B cell (primary cell): ENCODE measurements at regions not wholly inside any gene's neighbourhood (a gene's known extent, or its start where the extent isn't known, plus 50 kb on each side); places are given as distances from the start of the nearest gene placed in this dataset.

Experiments
- ATAC-seq: fragments of 200-7000 bp; cut with Tn5 transposase; one replicate; pipeline ENCODE4 v1.10.0; 2021; ENCODE audit warnings: low read depth, mild to moderate bottlenecking, moderate number of reproducible peaks, moderate library complexity
- CTCF ChIA-PET: fragments of 350-600 bp; sonication (Branson Sonifier 250); formaldehyde crosslinking; loops from one replicate; lab custom pipeline; 2021; ENCODE audit warnings: antibody characterized with exemption, inconsistent platforms; lab: Charles Lee
- POLR2A ChIA-PET: fragments of 350-600 bp; sonication (Branson Sonifier 250); formaldehyde crosslinking; loops from one replicate; lab custom pipeline; 2021; ENCODE audit warnings: antibody characterized with exemption; lab: Charles Lee
- DNase-seq: peaks from one replicate; pipeline ENCODE4 v3.0.0; 2013
- H2AFZ ChIP-seq: 2 replicates; pipeline ENCODE4 v1.6.1; 2012; ENCODE audit warnings: mild to moderate bottlenecking, low read depth, low read length; ENCODE audit not compliant: insufficient read depth, poor library complexity, severe bottlenecking
- H3K27ac ChIP-seq, 2 donors: 1 replicate in 1 of 2; 2 replicates in 1 of 2; pipeline ENCODE4 v1.5.1; 2012 to 2013; ENCODE audit warnings: low read length in 2 of 2, mild to moderate bottlenecking in 2 of 2, moderate library complexity in 1 of 2
- H3K27me3 ChIP-seq, 4 experiments: fragments of 200-600 bp in 1 of 4; sonication (generic) in 1 of 4; replicated peaks in 1 of 4; 1 replicate in 2 of 4; 2 replicates in 2 of 4; pipeline versions ENCODE4 v1.6.1 to v1.7.0; 2013 to 2016; ENCODE audit warnings: low read length in 3 of 4, mild to moderate bottlenecking in 2 of 4, mixed read lengths in 1 of 4, moderate library complexity in 1 of 4; ENCODE audit not compliant: insufficient read depth in 4 of 4, control insufficient read depth in 3 of 4; ENCODE audit errors: control extremely low read depth in 1 of 4
- H3K36me3 ChIP-seq, 2 experiments: replicated peaks in 1 of 2; 1 replicate in 1 of 2; 2 replicates in 1 of 2; pipeline versions ENCODE4 v1.6.1 to v1.7.1; 2013; ENCODE audit warnings: low read length in 1 of 2; ENCODE audit not compliant: insufficient read depth in 2 of 2, control insufficient read depth in 1 of 2; ENCODE audit errors: control extremely low read depth in 1 of 2, extremely low read depth in 1 of 2
- H3K4me1 ChIP-seq, 2 donors: fragments of 200-600 bp in 1 of 2; sonication (generic) in 1 of 2; 1 replicate in 1 of 2; 2 replicates in 1 of 2; pipeline versions ENCODE4 v1.5.1 to v1.6.1; 2013 to 2017; ENCODE audit warnings: low read length in 2 of 2; ENCODE audit not compliant: control insufficient read depth in 2 of 2, insufficient read depth in 2 of 2
- H3K4me2 ChIP-seq: replicated peaks from 2 replicates; pipeline ENCODE3; 2012; ENCODE audit warnings: mild to moderate bottlenecking, low read depth, low read length; ENCODE audit not compliant: poor library complexity, severe bottlenecking
- H3K4me3 ChIP-seq, 5 experiments: fragments of 200-600 bp in 1 of 5; sonication (generic) in 1 of 5; 1 replicate in 3 of 5; 2 replicates in 2 of 5; pipeline versions ENCODE4 v1.5.1 to v1.7.0; 2011 to 2016; ENCODE audit warnings: low read length in 4 of 5, mild to moderate bottlenecking in 4 of 5, low read depth in 2 of 5, control low read depth in 1 of 5, moderate library complexity in 1 of 5; ENCODE audit not compliant: insufficient read depth in 1 of 5; ENCODE audit errors: control extremely low read depth in 1 of 5, extremely low read depth in 1 of 5
- H3K79me2 ChIP-seq: fragments of 200-600 bp; sonication (generic); one replicate; pipeline ENCODE4 v1.6.0; 2016; ENCODE audit warnings: low read length; ENCODE audit not compliant: control insufficient read depth, insufficient read depth
- H3K9ac ChIP-seq: fragments of 200-600 bp; sonication (generic); 2 replicates; pipeline ENCODE4 v1.6.1; 2017; ENCODE audit warnings: mild to moderate bottlenecking, low read length, moderate library complexity
- H3K9me3 ChIP-seq, 3 donors: one replicate each; pipeline versions ENCODE4 v1.6.1 to v1.7.1; 2013; ENCODE audit warnings: low read length in 2 of 3; ENCODE audit not compliant: control insufficient read depth in 2 of 3, insufficient read depth in 1 of 3; ENCODE audit errors: control extremely low read depth in 1 of 3
- H4K20me1 ChIP-seq: 2 replicates; pipeline ENCODE4 v1.6.0; 2012; ENCODE audit warnings: mild to moderate bottlenecking, low read length; ENCODE audit not compliant: insufficient read depth, control insufficient read depth, poor library complexity, severe bottlenecking
- H3K27ac Mint-ChIP-seq: one replicate; pipeline ENCODE4 v1.8.0; 2021; ENCODE audit warnings: mixed read lengths
- H3K27me3 Mint-ChIP-seq: one replicate; pipeline ENCODE4 v1.8.0; 2021; ENCODE audit warnings: mixed read lengths
- H3K4me1 Mint-ChIP-seq: one replicate; pipeline ENCODE4 v1.8.0; 2021; ENCODE audit warnings: mixed read lengths
- H3K4me3 Mint-ChIP-seq: one replicate; pipeline ENCODE4 v1.8.0; 2021; ENCODE audit warnings: mixed read lengths
- H3K9me3 Mint-ChIP-seq: one replicate; pipeline ENCODE4 v1.8.0; 2022; ENCODE audit warnings: mixed read lengths; ENCODE audit not compliant: insufficient read depth
- CTCF ChIP-seq: fragments of 200-600 bp; IDR thresholded peaks from one replicate; pipeline ENCODE4 v1.8.0; 2022; ENCODE audit warnings: antibody characterized with exemption, mild to moderate bottlenecking
- EZH2 ChIP-seq: IDR thresholded peaks from 2 replicates; pipeline ENCODE4 v1.6.1; 2012; ENCODE audit warnings: borderline replicate concordance, low read depth, mild to moderate bottlenecking, moderate library complexity, low read length; ENCODE audit not compliant: insufficient read depth, poor library complexity, severe bottlenecking
- WGBS: methylation state at CpG from one replicate; pipeline ENCODE4 v1.1.5; 2013; ENCODE audit warnings: missing lambda C conversion rate; ENCODE audit not compliant: insufficient coverage; 5-methylcytosine and 5-hydroxymethylcytosine counted together
- intact Hi-C: fragments of 100-400 bp; cut with micrococcal nuclease; formaldehyde crosslinking; loops from one replicate; pipeline ENCODE4 v1.10.0; 2022

DNA sequence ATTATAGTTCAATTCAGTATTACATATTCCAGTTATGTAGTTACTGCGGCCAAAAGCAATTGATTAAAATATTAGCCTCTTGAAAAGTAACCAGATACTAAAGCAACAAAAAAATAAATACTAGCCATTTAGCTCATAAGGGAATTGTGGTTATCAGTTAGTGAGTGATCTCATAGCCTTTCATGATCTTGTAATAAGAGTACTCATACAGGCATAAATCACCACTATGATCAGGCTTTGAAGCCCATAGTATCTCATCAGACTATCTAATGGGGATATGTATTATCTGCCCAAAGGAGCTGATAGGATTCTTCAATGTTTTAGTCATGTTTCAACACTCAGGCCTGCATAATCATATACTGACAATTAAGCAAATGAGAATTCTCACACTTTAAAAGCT lies 184.1 kb upstream of the CCDC54 start:
- no peak overlapping the region for H3K4me3 ChIP-seq
- H3K4me3 Mint-ChIP-seq, result no peak overlapping the region
- H3K9me3 ChIP-seq, result no peaks in the 10 kb centered on the region
- H3K4me1 ChIP-seq, result no peaks in the 10 kb centered on the region
- no peaks in the 10 kb centered on the region for H3K36me3 ChIP-seq
- no peak overlapping the region for H2AFZ ChIP-seq
- H3K27me3 ChIP-seq, result peaks cover 0 to 3% (median 0%) of the 10 kb centered on the region in 4 experiments
- no peaks in the 10 kb centered on the region for H3K4me1 Mint-ChIP-seq
- no peak overlapping the region for H3K4me2 ChIP-seq
- ChIA-PET POLR2A (no interaction called here), CTCF (interaction anchor here (1.1 kb wide), 1 partner anchor 13 kb away, joined by 3 read pairs; no protein-coding TSS in a partner anchor)
- no peak overlapping the region for H3K9ac ChIP-seq
- DNase-seq (no peak), ATAC-seq (no peak)
- H3K27me3 Mint-ChIP-seq, result peaks cover 11% of the 10 kb centered on the region
- intact Hi-C loops, result no loop called here
- no peaks in the 10 kb centered on the region for H3K79me2 ChIP-seq
- no peaks in the 10 kb centered on the region for H4K20me1 ChIP-seq
- H3K9me3 Mint-ChIP-seq, result no peaks in the 10 kb centered on the region
- no CpG with 5 or more reads among the region's 1 CpG for WGBS
- H3K27ac ChIP-seq, result no peak overlapping the region
- TF ChIP-seq EZH2 (no peak), CTCF (no peak)
- H3K27ac Mint-ChIP-seq, result no peak overlapping the region

DNA sequence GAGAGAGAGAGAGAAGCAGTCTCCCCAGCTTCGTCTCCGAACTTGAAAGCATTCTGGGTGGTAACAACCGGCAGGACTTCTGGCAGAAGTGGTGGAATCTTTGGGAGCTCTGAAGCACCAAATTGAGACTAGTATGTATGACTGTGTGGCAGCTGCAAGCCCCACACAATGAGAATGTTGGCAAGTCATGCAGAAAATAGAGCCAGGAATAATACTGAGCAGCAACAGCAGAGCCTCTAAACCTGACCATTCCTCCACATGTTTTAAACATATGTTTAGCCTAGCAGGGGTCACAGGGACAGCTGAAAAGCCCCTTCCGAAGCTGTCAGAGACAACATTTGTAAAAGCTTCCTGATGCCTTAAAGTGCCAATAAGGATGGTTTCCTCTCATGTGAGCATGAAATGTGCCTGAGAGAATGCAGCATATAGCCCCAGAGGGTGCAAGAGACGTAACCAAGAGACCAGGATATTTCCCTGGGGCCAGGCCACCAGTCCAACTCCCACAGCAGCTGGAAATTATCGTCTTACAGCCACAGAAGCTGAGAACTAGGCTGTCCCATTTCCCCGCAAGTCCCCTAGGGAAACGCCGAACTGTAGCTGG lies 178.6 kb upstream of the CCDC54 start:
- no peaks in the 10 kb centered on the region for H4K20me1 ChIP-seq
- H3K9ac ChIP-seq, result no peak overlapping the region
- TF ChIP-seq EZH2 (no peak), CTCF (no peak)
- ChIA-PET POLR2A (no interaction called here), CTCF (no interaction called here)
- H3K4me3 ChIP-seq, result no peak overlapping the region
- H3K4me3 Mint-ChIP-seq, result no peak overlapping the region
- H3K4me1 Mint-ChIP-seq, result no peaks in the 10 kb centered on the region
- no peaks in the 10 kb centered on the region for H3K4me1 ChIP-seq
- DNase-seq, result no peak
- no peaks in the 10 kb centered on the region for H3K9me3 ChIP-seq
- H3K27ac Mint-ChIP-seq, result no peak overlapping the region
- H3K79me2 ChIP-seq, result no peaks in the 10 kb centered on the region
- 90% methylated on average over 9 of the region's 9 CpGs for WGBS
- H3K36me3 ChIP-seq, result no peaks in the 10 kb centered on the region
- no peak overlapping the region for H3K4me2 ChIP-seq
- intact Hi-C loops, result no loop called here
- ATAC-seq, result no peak
- no peak overlapping the region for H3K27ac ChIP-seq
- no peak overlapping the region for H2AFZ ChIP-seq
- peaks cover 31% of the 10 kb centered on the region for H3K27me3 Mint-ChIP-seq
- H3K9me3 Mint-ChIP-seq, result no peaks in the 10 kb centered on the region
- peaks cover 0 to 6% (median 0%) of the 10 kb centered on the region in 4 experiments for H3K27me3 ChIP-seq
